ENCODE measurements at regions not wholly inside any gene's neighbourhood (a gene's known extent, or its start where the extent isn't known, plus 50 kb on each side); places are given as distances from the start of the nearest gene placed in this dataset.
"Not testable (repeated sequence)": the region's sequence is repeated elsewhere in the genome, so short reads cannot be mapped to it uniquely, and the experiment has no call there.

- Mint-ChIP-seq H3K4me1 (peaks cover 0 to 2% (median 0%) of the 10 kb centered on the region in 3 donors), H3K4me3 (no peak overlapping the region), H3K27ac (no peak overlapping the region), H3K9me3 (peaks cover 0 to 2% (median 2%) of the 10 kb centered on the region in 3 donors), H3K36me3 (peaks cover 2% of the 10 kb centered on the region), H3K27me3 (no peaks in the 10 kb centered on the region)
These were observed 200.0 kb upstream of the DNAJC19 start for GRCh38 chr3:181189556-181189955.

- H3K36me3 Mint-ChIP-seq, result no peaks in the 10 kb centered on the region
These were observed 194.2 kb upstream of the DNAJC19 start for GRCh38 chr3:181183764-181184163.

GRCh38 chr3:181183057-181183456, 193.5 kb upstream of the DNAJC19 start:
- H3K27me3 Mint-ChIP-seq, H3K36me3 Mint-ChIP-seq, H3K4me1 Mint-ChIP-seq, H3K9me3 Mint-ChIP-seq, H3K4me3 Mint-ChIP-seq, H3K27ac Mint-ChIP-seq: not testable (repeated sequence)

More at GRCh38 chr3:181183764-181184163, 194.2 kb upstream of the DNAJC19 start:
- Mint-ChIP-seq H3K4me1 (no peaks in the 10 kb centered on the region), H3K9me3 (no peaks in the 10 kb centered on the region), H3K27ac (no peak overlapping the region), H3K4me3 (no peak overlapping the region), H3K27me3 (peaks cover 2% of the 10 kb centered on the region)

GRCh38 chr3:181178991-181179390, 189.5 kb upstream of the DNAJC19 start:
- Mint-ChIP-seq H3K27ac (no peak overlapping the region), H3K36me3 (no peaks in the 10 kb centered on the region), H3K4me1 (no peaks in the 10 kb centered on the region), H3K9me3 (no peaks in the 10 kb centered on the region), H3K27me3 (peaks cover 2% of the 10 kb centered on the region), H3K4me3 (no peak overlapping the region)

GRCh38 chr3:181176601-181177000, 187.1 kb upstream of the DNAJC19 start:
- no peak overlapping the region for H3K4me3 Mint-ChIP-seq
- H3K27me3 Mint-ChIP-seq, result peaks cover 2% of the 10 kb centered on the region
- no peaks in the 10 kb centered on the region for H3K36me3 Mint-ChIP-seq
- H3K9me3 Mint-ChIP-seq, result no peaks in the 10 kb centered on the region
- H3K27ac Mint-ChIP-seq, result no peak overlapping the region
- no peaks in the 10 kb centered on the region for H3K4me1 Mint-ChIP-seq

- Mint-ChIP-seq H3K9me3 (no peaks in the 10 kb centered on the region), H3K27me3 (peaks cover 2% of the 10 kb centered on the region), H3K36me3 (no peaks in the 10 kb centered on the region), H3K27ac (no peak overlapping the region), H3K4me1 (no peaks in the 10 kb centered on the region), H3K4me3 (peak overlapping the region in 1 of 4 donors; percentile 56)
These were observed 185.2 kb upstream of the DNAJC19 start for GRCh38 chr3:181174676-181175233.

GRCh38 chr3:181174022-181174421, 184.5 kb upstream of the DNAJC19 start:
- H3K4me1 Mint-ChIP-seq, result no peaks in the 10 kb centered on the region
- H3K4me3 Mint-ChIP-seq, result no peak overlapping the region
- no peaks in the 10 kb centered on the region for H3K27me3 Mint-ChIP-seq
- no peaks in the 10 kb centered on the region for H3K9me3 Mint-ChIP-seq
- H3K36me3 Mint-ChIP-seq, result no peaks in the 10 kb centered on the region
- H3K27ac Mint-ChIP-seq, result no peak overlapping the region

GRCh38 chr3:181173227-181173626, 183.7 kb upstream of the DNAJC19 start:
- H3K27ac Mint-ChIP-seq, result no peak overlapping the region
- no peaks in the 10 kb centered on the region for H3K27me3 Mint-ChIP-seq
- H3K9me3 Mint-ChIP-seq, result no peaks in the 10 kb centered on the region
- no peaks in the 10 kb centered on the region for H3K36me3 Mint-ChIP-seq
- H3K4me3 Mint-ChIP-seq, result no peak overlapping the region
- H3K4me1 Mint-ChIP-seq, result no peaks in the 10 kb centered on the region

GRCh38 chr3:181134873-181135272, 145.3 kb upstream of the DNAJC19 start:
- Mint-ChIP-seq H3K4me3 (no peak overlapping the region), H3K9me3 (peaks cover 1 to 5% (median 5%) of the 10 kb centered on the region in 3 donors), H3K36me3 (peaks cover 1% of the 10 kb centered on the region), H3K27ac (no peak overlapping the region), H3K27me3 (no peaks in the 10 kb centered on the region), H3K4me1 (peaks cover 0 to 1% (median 0%) of the 10 kb centered on the region in 3 donors)

- Mint-ChIP-seq H3K9me3 (peaks cover 1 to 5% (median 5%) of the 10 kb centered on the region in 3 donors), H3K27me3 (no peaks in the 10 kb centered on the region), H3K4me3 (no peak overlapping the region), H3K4me1 (no peaks in the 10 kb centered on the region), H3K36me3 (peaks cover 1% of the 10 kb centered on the region), H3K27ac (no peak overlapping the region)
These were observed 144.3 kb upstream of the DNAJC19 start for GRCh38 chr3:181133832-181134231.

- Mint-ChIP-seq H3K36me3 (no peaks in the 10 kb centered on the region), H3K4me3 (no peak overlapping the region), H3K4me1 (no peaks in the 10 kb centered on the region), H3K9me3 (peaks cover 3 to 9% (median 9%) of the 10 kb centered on the region in 3 donors), H3K27me3 (no peaks in the 10 kb centered on the region), H3K27ac (no peak overlapping the region)
These were observed 116.1 kb upstream of the DNAJC19 start for GRCh38 chr3:181105646-181106045.

- Mint-ChIP-seq H3K4me3 (no peak overlapping the region), H3K27me3 (no peaks in the 10 kb centered on the region), H3K9me3 (peaks cover 3 to 9% (median 9%) of the 10 kb centered on the region in 3 donors), H3K27ac (no peak overlapping the region), H3K4me1 (no peaks in the 10 kb centered on the region), H3K36me3 (no peaks in the 10 kb centered on the region)
These were observed 114.1 kb upstream of the DNAJC19 start for GRCh38 chr3:181103605-181104004.

- Mint-ChIP-seq H3K9me3 (peaks cover 0 to 3% (median 0%) of the 10 kb centered on the region in 3 donors), H3K36me3 (no peaks in the 10 kb centered on the region), H3K4me1 (no peaks in the 10 kb centered on the region), H3K27ac (no peak overlapping the region), H3K4me3 (no peak overlapping the region), H3K27me3 (peaks cover 2% of the 10 kb centered on the region)
These were observed 96.5 kb upstream of the DNAJC19 start for GRCh38 chr3:181086011-181086410.

- Mint-ChIP-seq H3K4me1 (peaks cover 0 to 2% (median 0%) of the 10 kb centered on the region in 3 donors), H3K27me3 (peaks cover 1% of the 10 kb centered on the region), H3K9me3 (peaks cover 0 to 3% (median 0%) of the 10 kb centered on the region in 3 donors), H3K27ac (no peak overlapping the region), H3K36me3 (no peaks in the 10 kb centered on the region), H3K4me3 (no peak overlapping the region)
These were observed 92.4 kb upstream of the DNAJC19 start for GRCh38 chr3:181081930-181082329.

- H3K36me3 Mint-ChIP-seq, result no peaks in the 10 kb centered on the region
- H3K9me3 Mint-ChIP-seq, result peaks cover 7 to 15% (median 15%) of the 10 kb centered on the region in 3 donors
- H3K27me3 Mint-ChIP-seq, result peaks cover 1% of the 10 kb centered on the region
- peaks cover 0 to 2% (median 0%) of the 10 kb centered on the region in 3 donors for H3K4me1 Mint-ChIP-seq
- H3K27ac Mint-ChIP-seq, result no peak overlapping the region
- no peak overlapping the region for H3K4me3 Mint-ChIP-seq
These were observed 87.0 kb upstream of the DNAJC19 start for GRCh38 chr3:181076558-181076957.

- peaks cover 0 to 2% (median 0%) of the 10 kb centered on the region in 3 donors for H3K4me1 Mint-ChIP-seq
- H3K4me3 Mint-ChIP-seq, result no peak overlapping the region
- H3K27ac Mint-ChIP-seq, result no peak overlapping the region
These were observed 85.6 kb upstream of the DNAJC19 start for GRCh38 chr3:181075098-181075497.

More at GRCh38 chr3:181075098-181075497, 85.6 kb upstream of the DNAJC19 start:
- Mint-ChIP-seq H3K9me3 (peaks cover 7 to 15% (median 15%) of the 10 kb centered on the region in 3 donors), H3K27me3 (peaks cover 1% of the 10 kb centered on the region), H3K36me3 (no peaks in the 10 kb centered on the region)
